HCT116 (cell line): ENCODE measurements at regions not wholly inside any gene's neighbourhood (a gene's known extent, or its start where the extent isn't known, plus 50 kb on each side); places are given as distances from the start of the nearest gene placed in this dataset.

Experiments used
- ATAC-seq: fragments of 200-7000 bp; cut with Tn5 transposase; 2 replicates; pipeline ENCODE4 v1.9.1; 2020; ENCODE audit warnings: mild to moderate bottlenecking, moderate library complexity
- BruUV-seq: library from RNA; stranded (reverse); fragments of 400-500 nt; replicated peaks from 2 replicates; lab custom pipeline; 2021; lab: Mats Ljungman, UMichigan
- CTCF ChIA-PET: fragments of 300-600 bp; sonication (Branson Sonifier 250); formaldehyde crosslinking; loops from one replicate; lab custom pipeline; 2021; ENCODE audit warnings: antibody characterized with exemption; lab: Charles Lee
- POLR2A ChIA-PET: fragments of 300-600, 350-600 bp; sonication (Branson Sonifier 250); formaldehyde crosslinking; loops from one replicate; lab custom pipeline; 2021; ENCODE audit warnings: antibody characterized with exemption; lab: Charles Lee
- RAD21 ChIA-PET, 2 experiments: fragments of 300-600 bp; sonication (Branson Sonifier 250); formaldehyde crosslinking; loops; one replicate each; lab custom pipeline; 2023; ENCODE audit warnings: low total read pairs in 2 of 2; ENCODE audit not compliant: uncharacterized antibody in 2 of 2, unreplicated experiment in 2 of 2, low non-redundant PET in 1 of 2; lab: Charles Lee
- DNase-seq: peaks from one replicate; pipeline ENCODE4 v3.0.0-alpha.2; 2010; ENCODE audit warnings: low read depth, low spot score
- H2AFZ ChIP-seq: fragments of 200-600 bp; shearing (Covaris generic), sonication (generic); 2 replicates; pipeline ENCODE4 v1.6.1; 2017; ENCODE audit warnings: low read depth, mixed run types, mixed read lengths, antibody characterized with exemption, low read length; ENCODE audit not compliant: poor library complexity, severe bottlenecking
- H3K27ac ChIP-seq: 2 replicates; pipeline ENCODE4 v1.5.1; 2012; ENCODE audit warnings: low read depth, low read length
- H3K27me3 ChIP-seq: fragments of 200-600 bp; sonication (generic); 2 replicates; pipeline ENCODE4 v1.6.1; 2016; ENCODE audit warnings: mixed run types, low read length, mixed read lengths; ENCODE audit not compliant: insufficient read depth
- H3K36me3 ChIP-seq, 2 experiments: fragments of 200-500 bp in 1 of 2; fragments of 200-600 bp in 1 of 2; sonication (Bioruptor generic) in 1 of 2; sonication (generic) in 1 of 2; 2 replicates each; pipeline versions ENCODE4 v1.5.1 to v1.6.1; 2014 to 2016; ENCODE audit warnings: low read length in 2 of 2, inconsistent platforms in 1 of 2, mixed read lengths in 1 of 2, mixed run types in 1 of 2; ENCODE audit not compliant: insufficient read depth in 2 of 2, control insufficient read depth in 1 of 2
- H3K4me1 ChIP-seq, 2 experiments: fragments of 200-600 bp in 1 of 2; sonication (generic) in 1 of 2; 2 replicates each; pipeline versions ENCODE4 v1.5.1 to v1.6.1; 2012 to 2017; ENCODE audit warnings: low read length in 2 of 2, inconsistent platforms in 1 of 2, mild to moderate bottlenecking in 1 of 2, mixed read lengths in 1 of 2, mixed run types in 1 of 2, moderate library complexity in 1 of 2; ENCODE audit not compliant: insufficient read depth in 2 of 2, control insufficient read depth in 1 of 2
- H3K4me2 ChIP-seq: fragments of 200-600 bp; sonication (generic); 2 replicates; pipeline ENCODE4 v1.6.1; 2017; ENCODE audit warnings: mixed run types, low read length, mixed read lengths
- H3K4me3 ChIP-seq, 2 experiments: fragments of 200-600 bp in 1 of 2; sonication (generic) in 1 of 2; replicated peaks in 1 of 2; 2 replicates each; pipeline ENCODE4 v1.5.1; 2011 to 2016; ENCODE audit warnings: low read length in 2 of 2, control low read depth in 1 of 2, low read depth in 1 of 2, mild to moderate bottlenecking in 1 of 2, mixed read lengths in 1 of 2, mixed run types in 1 of 2
- H3K79me2 ChIP-seq: fragments of 200-600 bp; sonication (generic); 2 replicates; pipeline ENCODE4 v1.6.1; 2017; ENCODE audit warnings: mild to moderate bottlenecking, mixed run types, low read length, moderate library complexity, mixed read lengths; ENCODE audit not compliant: insufficient read depth
- H3K9ac ChIP-seq: fragments of 200-600 bp; sonication (generic); 2 replicates; pipeline ENCODE4 v1.6.1; 2016; ENCODE audit warnings: low read length, mixed read lengths
- H3K9me2 ChIP-seq: fragments of 200-600 bp; sonication (generic), shearing (Covaris generic); 2 replicates; pipeline ENCODE4 v1.6.1; 2017; ENCODE audit warnings: mixed run types, mild to moderate bottlenecking, moderate library complexity; ENCODE audit not compliant: insufficient read depth
- H3K9me3 ChIP-seq, 2 experiments: fragments of 200-500 bp in 1 of 2; fragments of 200-600 bp in 1 of 2; sonication (Bioruptor generic) in 1 of 2; sonication (generic) in 1 of 2; 2 replicates each; pipeline ENCODE4 v1.6.1; 2014 to 2017; ENCODE audit warnings: low read length in 2 of 2, mixed read lengths in 2 of 2, inconsistent platforms in 1 of 2, low read depth in 1 of 2, mild to moderate bottlenecking in 1 of 2, mixed run types in 1 of 2, moderate library complexity in 1 of 2; ENCODE audit not compliant: control insufficient read depth in 1 of 2, insufficient read depth in 1 of 2
- H4K20me1 ChIP-seq: fragments of 200-600 bp; sonication (generic), shearing (Covaris generic); 2 replicates; pipeline ENCODE4 v1.6.1; 2017; ENCODE audit warnings: mixed run types, mild to moderate bottlenecking, moderate library complexity; ENCODE audit not compliant: insufficient read depth
- CBX3 ChIP-seq: IDR thresholded peaks from 2 replicates; pipeline ENCODE4 v1.6.1; 2012; ENCODE audit warnings: low read depth
- CTCF ChIP-seq, 3 experiments: fragments of 200-600 bp in 1 of 3; sonication (generic) in 1 of 3; IDR thresholded peaks in 2 of 3; conservative IDR thresholded peaks in 1 of 3; 2 replicates each; pipeline ENCODE4 v1.5.1; 2012 to 2017; ENCODE audit warnings: low read depth in 2 of 3, low read length in 2 of 3, antibody characterized with exemption in 1 of 3, borderline replicate concordance in 1 of 3, control low read depth in 1 of 3, mild to moderate bottlenecking in 1 of 3, mixed read lengths in 1 of 3, mixed run types in 1 of 3, moderate library complexity in 1 of 3; ENCODE audit not compliant: insufficient read depth in 1 of 3
- EGR1 ChIP-seq: IDR thresholded peaks from 2 replicates; pipeline ENCODE4 v1.6.1; 2012; ENCODE audit warnings: low read depth
- EZH2phosphoT487 ChIP-seq: fragments of 200-600 bp; IDR thresholded peaks from 2 replicates; pipeline ENCODE4 v1.6.1; 2018; ENCODE audit warnings: antibody characterized with exemption, borderline replicate concordance
- FOSL1 ChIP-seq: IDR thresholded peaks from 2 replicates; pipeline ENCODE4 v1.6.1; 2012; ENCODE audit warnings: low read depth
- MAX ChIP-seq: IDR thresholded peaks from 2 replicates; pipeline ENCODE4 v1.6.1; 2012
- REST ChIP-seq: IDR thresholded peaks from 2 replicates; pipeline ENCODE4 v1.6.1; 2012; ENCODE audit warnings: low read depth
- SP1 ChIP-seq: IDR thresholded peaks from 2 replicates; pipeline ENCODE4 v1.6.1; 2012; ENCODE audit warnings: low read depth
- TCF7L2 ChIP-seq: IDR thresholded peaks from 2 replicates; pipeline ENCODE4 v1.7.0; 2011; ENCODE audit warnings: borderline replicate concordance, inconsistent platforms; ENCODE audit not compliant: insufficient read depth, insufficient read length; ENCODE audit errors: extremely low read depth
- ZFX ChIP-seq: fragments of 450-650 bp; IDR thresholded peaks from 2 replicates; pipeline ENCODE4 v1.6.1; 2017
- intact Hi-C: fragments of 100-400 bp; cut with micrococcal nuclease; formaldehyde crosslinking; loops from 2 replicates; pipeline ENCODE4 v1.10.0; 2022

- no peak overlapping the region for H2AFZ ChIP-seq
These were observed 361.4 kb downstream of the CBLL2 start for GRCh38 chrX:22634083-22634482.

More at GRCh38 chrX:22634083-22634482, 361.4 kb downstream of the CBLL2 start:
- ATAC-seq = no peak
- no peaks in the 10 kb centered on the region for H3K9me2 ChIP-seq
- no TSS peak for BruUV-seq
- DNase-seq = no peak
- ChIA-PET RAD21 (no interaction called here), CTCF (no interaction called here), POLR2A (no interaction called here)
- H3K4me3 ChIP-seq = no peak overlapping the region
- intact Hi-C loops = no loop called here
- H3K9ac ChIP-seq = no peak overlapping the region
- TF ChIP-seq ZFX (no peak), EGR1 (no peak), SP1 (no peak), MAX (no peak), EZH2phosphoT487 (no peak), CTCF (IDR thresholded peaks at IDR 0.05 in 2 of 3, conservative IDR thresholded peaks at IDR 0.05 in 1 of 3; ENCODE audit: borderline replicate concordance in 1 of 3, insufficient read depth in 1 of 3, low read depth in 2 of 3, low read length in 2 of 3) (no peak), REST (no peak), TCF7L2 (no peak), FOSL1 (no peak), CBX3 (no peak)
- H3K27me3 ChIP-seq = no peaks in the 10 kb centered on the region
- no peaks in the 10 kb centered on the region for H3K36me3 ChIP-seq
- H3K27ac ChIP-seq = no peak overlapping the region
- no peaks in the 10 kb centered on the region for H4K20me1 ChIP-seq
- no peaks in the 10 kb centered on the region for H3K9me3 ChIP-seq
- H3K4me2 ChIP-seq = no peak overlapping the region
- no peaks in the 10 kb centered on the region for H3K4me1 ChIP-seq
- H3K79me2 ChIP-seq = no peaks in the 10 kb centered on the region
